Naive thymus-derived CD4-positive, alpha-beta T cell (primary cell): ENCODE measurements at regions not wholly inside any gene's neighbourhood (a gene's known extent, or its start where the extent isn't known, plus 50 kb on each side); places are given as distances from the start of the nearest gene placed in this dataset.
"Not testable (repeated sequence)": the region's sequence is repeated elsewhere in the genome, so short reads cannot be mapped to it uniquely, and the experiment has no call there.

ENCODE experiments used
- ATAC-seq: fragments of 150-1000 bp; cut with Tn5 transposase; 2 replicates; pipeline ENCODE4 v1.10.0; 2021; ENCODE audit warnings: mild to moderate bottlenecking, moderate library complexity
- CTCF ChIA-PET: fragments of 350-600 bp; sonication (Branson Sonifier 250); formaldehyde crosslinking; loops from one replicate; lab custom pipeline; 2021; ENCODE audit warnings: antibody characterized with exemption; lab: Charles Lee
- POLR2A ChIA-PET: fragments of 350-600 bp; sonication (Branson Sonifier 250); formaldehyde crosslinking; loops from one replicate; lab custom pipeline; 2021; ENCODE audit warnings: antibody characterized with exemption, inconsistent platforms; lab: Charles Lee
- DNase-seq, 9 donors: peaks; one replicate each; pipeline versions ENCODE4 v3.0.0 to v3.0.0-alpha.2; 2020 to 2022; ENCODE audit warnings: mixed read lengths in 1 of 9
- H3K27ac ChIP-seq: one replicate; pipeline ENCODE4 v1.7.0; 2013; ENCODE audit warnings: mild to moderate bottlenecking, low read depth, low read length, moderate library complexity
- H3K27me3 ChIP-seq, 2 donors: one replicate each; pipeline ENCODE4 v1.7.0; 2013; ENCODE audit warnings: low read length in 2 of 2, mild to moderate bottlenecking in 2 of 2, moderate library complexity in 2 of 2; ENCODE audit not compliant: control insufficient read depth in 2 of 2, insufficient read depth in 2 of 2
- H3K36me3 ChIP-seq, 3 experiments: 1 replicate in 2 of 3; 2 replicates in 1 of 3; pipeline ENCODE4 v1.7.0; 2013; ENCODE audit warnings: low read length in 3 of 3, mild to moderate bottlenecking in 3 of 3, moderate library complexity in 1 of 3; ENCODE audit not compliant: insufficient read depth in 3 of 3, control insufficient read depth in 2 of 3
- H3K4me1 ChIP-seq, 2 donors: one replicate each; pipeline ENCODE4 v1.7.0; 2013; ENCODE audit warnings: low read length in 2 of 2, mild to moderate bottlenecking in 2 of 2, moderate library complexity in 1 of 2; ENCODE audit not compliant: control insufficient read depth in 2 of 2, insufficient read depth in 2 of 2
- H3K4me3 ChIP-seq: 2 replicates; pipeline ENCODE4 v1.7.0; 2013; ENCODE audit warnings: mild to moderate bottlenecking, low read length
- H3K9me3 ChIP-seq, 3 experiments: 1 replicate in 2 of 3; 2 replicates in 1 of 3; pipeline ENCODE4 v1.7.0; 2013; ENCODE audit warnings: low read length in 3 of 3; ENCODE audit not compliant: control insufficient read depth in 2 of 3
- H3K27ac Mint-ChIP-seq, 9 donors: one replicate each; pipeline ENCODE4 v1.8.0; 2020 to 2022; ENCODE audit warnings: mixed read lengths in 9 of 9, mild to moderate bottlenecking in 8 of 9, moderate library complexity in 5 of 9, inconsistent platforms in 2 of 9
- H3K27me3 Mint-ChIP-seq, 5 donors: one replicate each; pipeline ENCODE4 v1.8.0; 2021 to 2022; ENCODE audit warnings: mixed read lengths in 5 of 5, mild to moderate bottlenecking in 1 of 5
- H3K36me3 Mint-ChIP-seq, 5 donors: one replicate each; pipeline ENCODE4 v1.8.0; 2020 to 2022; ENCODE audit warnings: mixed read lengths in 5 of 5, mild to moderate bottlenecking in 3 of 5, inconsistent platforms in 1 of 5
- H3K4me1 Mint-ChIP-seq, 7 donors: one replicate each; pipeline ENCODE4 v1.8.0; 2020 to 2022; ENCODE audit warnings: mixed read lengths in 7 of 7, mild to moderate bottlenecking in 3 of 7, inconsistent platforms in 1 of 7
- H3K4me3 Mint-ChIP-seq, 10 donors: one replicate each; pipeline ENCODE4 v1.8.0; 2020 to 2022; ENCODE audit warnings: mild to moderate bottlenecking in 10 of 10, mixed read lengths in 10 of 10, moderate library complexity in 6 of 10, inconsistent platforms in 2 of 10
- H3K9me3 Mint-ChIP-seq, 11 donors: one replicate each; pipeline ENCODE4 v1.8.0; 2020 to 2022; ENCODE audit warnings: mixed read lengths in 11 of 11, mild to moderate bottlenecking in 4 of 11, inconsistent platforms in 1 of 11, moderate library complexity in 1 of 11
- intact Hi-C, 2 donors: fragments of 100-400 bp; cut with micrococcal nuclease; formaldehyde crosslinking; loops; one replicate each; pipeline ENCODE4 v1.15.1; 2023

DNA sequence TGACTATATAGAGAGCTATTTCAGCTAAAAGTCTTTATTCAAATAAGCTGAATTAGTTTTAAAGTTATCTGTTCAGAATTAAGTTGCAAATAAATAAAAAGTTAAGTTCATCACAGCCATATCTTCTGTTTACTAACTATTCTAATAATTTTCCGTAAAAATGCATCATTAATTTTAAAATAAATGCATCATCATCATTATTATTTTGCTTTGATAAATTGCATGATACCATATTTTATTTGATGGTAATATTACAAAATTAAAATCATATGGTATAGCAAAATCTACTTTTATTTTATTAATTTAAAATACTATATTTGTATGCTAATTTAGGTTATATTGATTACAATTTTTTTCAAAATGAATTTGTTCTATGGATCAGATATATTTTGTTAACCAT lies 357.3 kb upstream of the NDST4 start:
- no peaks in the 10 kb centered on the region for H3K4me1 ChIP-seq
- ChIA-PET POLR2A (no interaction called here), CTCF (no interaction called here)
- ATAC-seq (no peak), DNase-seq (no peak)
- intact Hi-C loops = no loop called here
- H3K9me3 Mint-ChIP-seq = peaks cover 0 to 5% (median 0%) of the 10 kb centered on the region in 11 donors
- H3K4me3 Mint-ChIP-seq = no peak overlapping the region
- H3K27ac ChIP-seq = no peak overlapping the region
- H3K9me3 ChIP-seq = no peaks in the 10 kb centered on the region
- no peaks in the 10 kb centered on the region for H3K36me3 ChIP-seq
- no peaks in the 10 kb centered on the region for H3K4me1 Mint-ChIP-seq
- H3K4me3 ChIP-seq = no peak overlapping the region
- no peak overlapping the region for H3K27ac Mint-ChIP-seq
- no peaks in the 10 kb centered on the region for H3K27me3 Mint-ChIP-seq
- H3K36me3 Mint-ChIP-seq = no peaks in the 10 kb centered on the region
- H3K27me3 ChIP-seq = no peaks in the 10 kb centered on the region

DNA sequence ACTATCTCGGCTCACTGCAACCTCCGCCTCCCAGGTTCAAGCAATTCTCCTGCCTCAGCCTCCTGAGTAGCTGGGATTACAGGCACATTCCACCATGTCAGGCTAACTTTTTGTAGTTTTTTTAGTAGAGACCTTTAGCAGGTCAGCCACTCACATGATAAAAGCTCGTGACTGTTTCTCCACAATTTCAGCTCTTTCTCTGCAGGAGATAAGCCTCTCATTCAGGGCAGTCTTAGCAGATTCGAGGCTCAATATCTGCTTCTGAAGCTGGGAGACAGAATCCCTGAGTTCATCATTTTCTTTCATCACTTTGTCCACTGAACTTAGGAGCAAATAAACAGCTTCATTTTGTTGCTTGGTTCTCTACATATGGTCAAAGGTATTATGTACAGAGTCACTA lies 345.9 kb upstream of the NDST4 start:
- H3K4me3 ChIP-seq, H3K27ac Mint-ChIP-seq, POLR2A ChIA-PET, H3K4me1 Mint-ChIP-seq, H3K9me3 ChIP-seq, H3K27me3 ChIP-seq, H3K27me3 Mint-ChIP-seq, H3K4me3 Mint-ChIP-seq, H3K36me3 ChIP-seq, H3K36me3 Mint-ChIP-seq, DNase-seq, intact Hi-C loops, ATAC-seq, CTCF ChIA-PET, H3K4me1 ChIP-seq, H3K9me3 Mint-ChIP-seq, H3K27ac ChIP-seq: not testable (repeated sequence)

DNA sequence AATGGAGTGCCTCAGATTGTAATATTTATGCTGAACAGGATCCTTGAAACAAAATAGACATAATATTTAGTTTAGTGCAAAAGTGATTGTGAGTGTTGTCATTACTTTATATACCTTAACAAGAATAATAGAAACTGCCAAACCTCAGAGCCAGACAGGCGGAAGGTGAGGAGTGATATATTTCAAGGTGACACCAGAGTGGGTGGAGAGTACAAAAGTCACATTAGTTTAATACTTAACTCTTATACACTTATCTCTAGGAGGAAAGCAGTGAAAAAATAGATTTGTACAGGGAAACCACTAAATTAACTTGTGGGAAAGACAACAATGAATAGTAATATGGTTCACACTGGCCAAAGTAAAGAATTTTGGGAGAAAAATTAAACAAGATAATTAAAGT lies 342.8 kb upstream of the NDST4 start:
- ChIA-PET POLR2A (no interaction called here), CTCF (no interaction called here)
- no peak overlapping the region for H3K4me3 Mint-ChIP-seq
- H3K4me1 ChIP-seq = no peaks in the 10 kb centered on the region
- H3K4me3 ChIP-seq = no peak overlapping the region
- no peaks in the 10 kb centered on the region for H3K27me3 ChIP-seq
- H3K4me1 Mint-ChIP-seq = no peaks in the 10 kb centered on the region
- H3K27me3 Mint-ChIP-seq = no peaks in the 10 kb centered on the region
- H3K27ac Mint-ChIP-seq = no peak overlapping the region
- H3K27ac ChIP-seq = no peak overlapping the region
- no peaks in the 10 kb centered on the region for H3K36me3 Mint-ChIP-seq
- peaks cover 0 to 9% (median 0%) of the 10 kb centered on the region in 11 donors for H3K9me3 Mint-ChIP-seq
- no peaks in the 10 kb centered on the region for H3K36me3 ChIP-seq
- DNase-seq = no peak
- H3K9me3 ChIP-seq = no peaks in the 10 kb centered on the region
- no peak for ATAC-seq
- intact Hi-C loops = no loop called here

DNA sequence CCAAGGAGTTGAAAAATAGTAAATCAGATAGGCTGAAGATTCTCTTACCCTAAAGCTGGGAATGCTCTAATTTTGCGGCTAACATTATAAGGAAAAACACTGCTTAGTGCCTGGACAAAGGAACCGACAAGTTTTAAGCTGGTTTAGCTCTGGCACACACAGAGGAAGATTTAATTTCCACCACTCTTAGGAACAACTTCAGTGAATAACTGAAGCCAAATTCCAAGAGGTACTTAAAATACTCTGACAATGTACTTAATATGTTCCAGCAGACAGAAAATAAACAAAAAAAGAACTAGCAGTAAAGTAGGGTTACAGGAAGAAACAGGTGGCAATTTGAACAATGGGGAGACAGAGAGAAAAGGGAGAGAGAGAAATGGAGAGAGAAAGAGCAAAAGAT lies 340.8 kb upstream of the NDST4 start:
- no peak overlapping the region for H3K27ac Mint-ChIP-seq
- no peaks in the 10 kb centered on the region for H3K4me1 ChIP-seq
- no peaks in the 10 kb centered on the region for H3K36me3 ChIP-seq
- no peaks in the 10 kb centered on the region for H3K36me3 Mint-ChIP-seq
- intact Hi-C loops = no loop called here
- ChIA-PET CTCF (no interaction called here), POLR2A (no interaction called here)
- peaks cover 0 to 12% (median 1%) of the 10 kb centered on the region in 11 donors for H3K9me3 Mint-ChIP-seq
- no peak overlapping the region for H3K4me3 Mint-ChIP-seq
- no peak for DNase-seq
- no peaks in the 10 kb centered on the region for H3K27me3 Mint-ChIP-seq
- H3K27me3 ChIP-seq = no peaks in the 10 kb centered on the region
- no peaks in the 10 kb centered on the region for H3K4me1 Mint-ChIP-seq
- ATAC-seq = no peak
- H3K27ac ChIP-seq = no peak overlapping the region
- H3K9me3 ChIP-seq = no peaks in the 10 kb centered on the region
- no peak overlapping the region for H3K4me3 ChIP-seq

DNA sequence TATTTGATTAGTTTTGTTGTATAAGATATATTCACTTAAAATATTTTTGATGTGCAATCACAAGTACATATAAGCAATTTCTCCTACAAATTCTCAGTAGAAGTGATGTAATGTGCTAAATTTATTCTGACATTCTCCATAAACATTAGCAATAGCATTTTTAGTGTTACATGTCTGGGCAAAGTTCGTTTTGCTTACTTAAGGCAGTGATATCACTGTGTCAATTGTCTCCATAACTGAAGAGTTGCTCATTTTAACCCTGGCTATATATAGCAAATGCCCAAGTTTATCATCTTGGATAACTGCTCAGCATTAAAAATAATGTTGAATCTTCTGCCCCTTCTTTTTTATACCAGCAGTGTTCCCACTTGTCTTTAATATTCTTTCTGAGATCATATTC lies 340.0 kb upstream of the NDST4 start:
- no peak for ATAC-seq
- POLR2A ChIA-PET = no interaction called here
- H3K4me1 Mint-ChIP-seq = no peaks in the 10 kb centered on the region

DNA sequence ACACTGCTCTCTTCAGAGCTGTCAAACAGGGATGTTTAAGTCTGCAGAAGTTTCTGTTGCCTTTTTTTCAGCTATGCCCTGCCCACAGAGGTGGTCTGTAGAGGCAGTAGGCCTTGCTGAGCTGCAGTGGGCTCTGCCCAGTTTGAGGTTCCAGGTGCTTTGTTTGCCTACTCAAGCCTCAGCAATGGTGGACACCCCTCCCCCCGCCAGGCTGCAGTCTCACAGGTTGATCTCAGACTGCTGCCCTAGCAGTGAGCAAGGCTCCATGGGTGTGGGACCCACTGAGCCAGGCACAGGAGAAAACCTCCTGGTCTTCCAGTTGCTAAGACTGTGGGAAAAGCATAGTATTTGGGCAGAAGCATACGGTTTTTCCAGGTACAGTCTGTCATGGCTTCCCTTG lies 338.8 kb upstream of the NDST4 start:
- peaks cover 0 to 16% (median 4%) of the 10 kb centered on the region in 11 donors for H3K9me3 Mint-ChIP-seq
- H3K9me3 ChIP-seq, H3K36me3 ChIP-seq, CTCF ChIA-PET, intact Hi-C loops, H3K4me1 Mint-ChIP-seq, ATAC-seq, H3K27ac ChIP-seq, H3K27me3 Mint-ChIP-seq, DNase-seq, H3K4me1 ChIP-seq, POLR2A ChIA-PET, H3K4me3 ChIP-seq, H3K27me3 ChIP-seq, H3K27ac Mint-ChIP-seq, H3K36me3 Mint-ChIP-seq, H3K4me3 Mint-ChIP-seq: not testable (repeated sequence)

More for the DNA sequence above, 340.0 kb upstream of the NDST4 start:
- Histone ChIP-seq H3K27me3 (no peaks in the 10 kb centered on the region), H3K4me1 (no peaks in the 10 kb centered on the region), H3K4me3 (no peak overlapping the region), H3K9me3 (no peaks in the 10 kb centered on the region), H3K36me3 (no peaks in the 10 kb centered on the region), H3K27ac (no peak overlapping the region)
- Mint-ChIP-seq H3K27me3 (no peaks in the 10 kb centered on the region), H3K36me3 (no peaks in the 10 kb centered on the region), H3K27ac (no peak overlapping the region), H3K9me3 (peaks cover 0 to 12% (median 2%) of the 10 kb centered on the region in 11 donors), H3K4me3 (no peak overlapping the region)
- CTCF ChIA-PET = no interaction called here
- intact Hi-C loops = no loop called here
- DNase-seq = no peak

DNA sequence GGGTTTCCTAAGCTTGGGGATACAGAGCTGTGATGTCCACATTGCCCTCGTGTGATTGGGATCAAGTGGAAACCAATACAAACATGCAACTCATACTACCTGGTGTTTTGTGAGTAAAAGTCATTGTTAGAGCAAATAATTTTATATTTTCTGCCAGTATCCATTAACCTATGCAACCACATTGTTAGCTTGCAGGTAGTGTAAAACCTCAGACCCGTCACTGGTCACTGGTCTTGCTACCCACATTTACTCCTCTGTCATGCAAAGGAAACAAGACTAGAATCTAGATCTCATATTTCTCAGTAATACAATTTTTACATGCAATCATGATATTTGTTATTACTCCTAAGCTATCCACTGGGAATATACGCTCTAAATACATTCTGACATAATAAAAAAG lies 324.3 kb upstream of the NDST4 start:
- Histone ChIP-seq H3K9me3 (no peaks in the 10 kb centered on the region), H3K27ac (no peak overlapping the region), H3K27me3 (no peaks in the 10 kb centered on the region), H3K4me1 (no peaks in the 10 kb centered on the region), H3K36me3 (no peaks in the 10 kb centered on the region), H3K4me3 (no peak overlapping the region)
- intact Hi-C loops = no loop called here
- ChIA-PET CTCF (no interaction called here), POLR2A (no interaction called here)
- H3K36me3 Mint-ChIP-seq = no peaks in the 10 kb centered on the region
- no peaks in the 10 kb centered on the region for H3K4me1 Mint-ChIP-seq
- no peak for ATAC-seq
- H3K27me3 Mint-ChIP-seq = no peaks in the 10 kb centered on the region
- H3K27ac Mint-ChIP-seq = no peak overlapping the region
- peaks cover 0 to 11% (median 0%) of the 10 kb centered on the region in 11 donors for H3K9me3 Mint-ChIP-seq
- H3K4me3 Mint-ChIP-seq = no peak overlapping the region
- DNase-seq = no peak
